ENCODE measurements at regions not wholly inside any gene's neighbourhood (a gene's known extent, or its start where the extent isn't known, plus 50 kb on each side); places are given as distances from the start of the nearest gene placed in this dataset.

DNA sequence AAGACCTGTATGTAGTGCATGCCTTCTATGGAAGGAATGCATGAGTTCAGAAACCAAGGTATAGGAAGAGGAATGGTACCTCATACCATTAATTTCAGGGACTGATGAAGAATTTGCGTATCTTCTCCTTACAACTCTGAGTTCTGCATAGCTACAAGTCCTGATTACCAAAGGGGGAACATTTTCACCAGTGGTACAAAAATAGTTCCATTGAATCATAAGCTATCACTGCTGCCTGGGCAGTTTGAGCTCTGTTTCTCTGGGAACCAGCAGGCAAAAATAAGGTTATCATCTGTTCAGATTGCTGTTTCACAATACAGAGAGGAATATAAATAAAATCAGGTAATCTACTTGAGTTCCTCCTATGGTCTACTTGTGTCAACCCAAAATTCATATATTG, 77.9 kb upstream of the GNPDA2 start:
- Histone ChIP-seq H4K91ac (ENCODE audit: insufficient read depth, low read depth, low read length) (no peak overlapping the region), H3K4me3 (ENCODE audit: insufficient read depth, low read depth, low read length) (no peak overlapping the region), H3K27ac (ENCODE audit: insufficient read depth, low read length) (no peak overlapping the region), H3K18ac (ENCODE audit: low read depth, low read length) (no peak overlapping the region), H4K20me1 (ENCODE audit: insufficient read depth, low read length) (no peaks in the 10 kb centered on the region), H3K9ac (ENCODE audit: low read depth, low read length) (no peak overlapping the region), H3K4ac (ENCODE audit: low read depth, low read length) (no peak overlapping the region), H3K9me3 (ENCODE audit: control insufficient read depth, insufficient read depth, low read length) (peaks cover 2% of the 10 kb centered on the region; the same call in 1 of the 2 replicates), H2AK9ac (replicated peaks; ENCODE audit: low read depth, low read length, poor library complexity) (no peak overlapping the region), H3K56ac (ENCODE audit: extremely low read depth, insufficient read depth, low read length) (no peak overlapping the region), H4K5ac (ENCODE audit: low read depth, low read length) (no peak overlapping the region), H2BK15ac (ENCODE audit: low read depth, low read length) (no peak overlapping the region), H3K9me1 (ENCODE audit: insufficient read depth, low read length) (no peaks in the 10 kb centered on the region), H3K27me3 (ENCODE audit: control insufficient read depth, insufficient read depth, low read length) (no peaks in the 10 kb centered on the region), H3K79me1 (ENCODE audit: low read depth in 1 of 2, low read length in 2 of 2) (no peaks in the 10 kb centered on the region), H2AFZ (replicated peaks; ENCODE audit: low read length, poor library complexity) (no peak overlapping the region), H3K4me2 (ENCODE audit: low read depth, low read length) (no peak overlapping the region), H3K36me3 (ENCODE audit: control insufficient read depth, insufficient read depth, low read length) (no peaks in the 10 kb centered on the region), H2BK5ac (ENCODE audit: low read depth, low read length, poor library complexity, severe bottlenecking) (no peak overlapping the region), H3K4me1 (ENCODE audit: control insufficient read depth, insufficient read depth, low read length) (no peaks in the 10 kb centered on the region), H3K14ac (replicated peaks; ENCODE audit: low read depth, low read length) (no peak overlapping the region), H4K8ac (ENCODE audit: low read depth in 2 of 2, low read length in 2 of 2) (no peak overlapping the region), H3K23ac (ENCODE audit: low read depth, low read length) (no peak overlapping the region), H2AK5ac (ENCODE audit: low read depth, low read length) (no peak overlapping the region), H2BK20ac (ENCODE audit: low read depth, low read length) (no peak overlapping the region), H2BK120ac (ENCODE audit: low read depth, low read length) (no peak overlapping the region)
- in situ Hi-C loops (cut with MboI; ENCODE audit: low sequenced_read_pairs) = no loop called here
- WGBS, 2 experiments (ENCODE audit: extremely low coverage in 2 of 2, insufficient read length in 1 of 2) = no CpG with 5 or more reads among the region's 1 CpG
- TF ChIP-seq MXI1 (IDR thresholded peaks at IDR 0.05; ENCODE audit: borderline replicate concordance, low read depth, low read length) = no peak
- no peak for TF ChIP-seq RAD21 (IDR thresholded peaks at IDR 0.05; ENCODE audit: low read length)
- TF ChIP-seq, protein P1, sequence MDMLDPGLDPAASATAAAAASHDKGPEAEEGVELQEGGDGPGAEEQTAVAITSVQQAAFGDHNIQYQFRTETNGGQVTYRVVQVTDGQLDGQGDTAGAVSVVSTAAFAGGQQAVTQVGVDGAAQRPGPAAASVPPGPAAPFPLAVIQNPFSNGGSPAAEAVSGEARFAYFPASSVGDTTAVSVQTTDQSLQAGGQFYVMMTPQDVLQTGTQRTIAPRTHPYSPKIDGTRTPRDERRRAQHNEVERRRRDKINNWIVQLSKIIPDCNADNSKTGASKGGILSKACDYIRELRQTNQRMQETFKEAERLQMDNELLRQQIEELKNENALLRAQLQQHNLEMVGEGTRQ (IDR thresholded peaks at IDR 0.05; ENCODE audit: low read depth, low read length) = no peak
- TF ChIP-seq, protein P2, sequence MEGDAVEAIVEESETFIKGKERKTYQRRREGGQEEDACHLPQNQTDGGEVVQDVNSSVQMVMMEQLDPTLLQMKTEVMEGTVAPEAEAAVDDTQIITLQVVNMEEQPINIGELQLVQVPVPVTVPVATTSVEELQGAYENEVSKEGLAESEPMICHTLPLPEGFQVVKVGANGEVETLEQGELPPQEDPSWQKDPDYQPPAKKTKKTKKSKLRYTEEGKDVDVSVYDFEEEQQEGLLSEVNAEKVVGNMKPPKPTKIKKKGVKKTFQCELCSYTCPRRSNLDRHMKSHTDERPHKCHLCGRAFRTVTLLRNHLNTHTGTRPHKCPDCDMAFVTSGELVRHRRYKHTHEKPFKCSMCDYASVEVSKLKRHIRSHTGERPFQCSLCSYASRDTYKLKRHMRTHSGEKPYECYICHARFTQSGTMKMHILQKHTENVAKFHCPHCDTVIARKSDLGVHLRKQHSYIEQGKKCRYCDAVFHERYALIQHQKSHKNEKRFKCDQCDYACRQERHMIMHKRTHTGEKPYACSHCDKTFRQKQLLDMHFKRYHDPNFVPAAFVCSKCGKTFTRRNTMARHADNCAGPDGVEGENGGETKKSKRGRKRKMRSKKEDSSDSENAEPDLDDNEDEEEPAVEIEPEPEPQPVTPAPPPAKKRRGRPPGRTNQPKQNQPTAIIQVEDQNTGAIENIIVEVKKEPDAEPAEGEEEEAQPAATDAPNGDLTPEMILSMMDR (conservative IDR thresholded peaks at IDR 0.05; ENCODE audit: low read depth, low read length) = no peak
- no peak for TF ChIP-seq NFE2L2 (IDR thresholded peaks at IDR 0.05; ENCODE audit: low read depth, low read length)
- TF ChIP-seq, protein P3, sequence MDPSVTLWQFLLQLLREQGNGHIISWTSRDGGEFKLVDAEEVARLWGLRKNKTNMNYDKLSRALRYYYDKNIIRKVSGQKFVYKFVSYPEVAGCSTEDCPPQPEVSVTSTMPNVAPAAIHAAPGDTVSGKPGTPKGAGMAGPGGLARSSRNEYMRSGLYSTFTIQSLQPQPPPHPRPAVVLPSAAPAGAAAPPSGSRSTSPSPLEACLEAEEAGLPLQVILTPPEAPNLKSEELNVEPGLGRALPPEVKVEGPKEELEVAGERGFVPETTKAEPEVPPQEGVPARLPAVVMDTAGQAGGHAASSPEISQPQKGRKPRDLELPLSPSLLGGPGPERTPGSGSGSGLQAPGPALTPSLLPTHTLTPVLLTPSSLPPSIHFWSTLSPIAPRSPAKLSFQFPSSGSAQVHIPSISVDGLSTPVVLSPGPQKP (IDR thresholded peaks at IDR 0.05; ENCODE audit: borderline replicate concordance, low read depth, low read length) = no peak
- TF ChIP-seq MAZ (IDR thresholded peaks at IDR 0.05; ENCODE audit: borderline replicate concordance, low read depth, low read length) = no peak
- no peak for TF ChIP-seq RCOR1 (IDR thresholded peaks at IDR 0.05; ENCODE audit: insufficient replicate concordance, low read length)
- no peak for TF ChIP-seq CEBPB (IDR thresholded peaks at IDR 0.05; ENCODE audit: low read depth, low read length)
- intact Hi-C loops (cut with micrococcal nuclease) = no loop called here
- dilution Hi-C loops (cut with HindIII; ENCODE audit: low sequenced_read_pairs, unreplicated experiment) = no loop called here
- ATAC-seq (ENCODE audit: low read depth) (no peak), DNase-seq (no peak)
- BruUV-seq (replicated peaks) = no TSS peak
- ChIA-PET POLR2A (ENCODE audit: unreplicated experiment) (no interaction called here), CTCF (interaction anchor here (0.6 kb wide), 1 partner anchor 9 kb away, joined by 3 read pairs; no protein-coding TSS in a partner anchor)

All from IMR-90 (cell line).